ENCODE measurements at regions not wholly inside any gene's neighbourhood (a gene's known extent, or its start where the extent isn't known, plus 50 kb on each side); places are given as distances from the start of the nearest gene placed in this dataset.

GRCh38 chr2:122182616-122183355 lies 427.3 kb downstream of the TSN start:
- no peak for DNase-seq

GRCh38 chr2:122183890-122184289 lies 428.4 kb downstream of the TSN start:
- no peak for DNase-seq

- DNase-seq, result no peak
Measured at GRCh38 chr2:122186761-122187222, 431.3 kb downstream of the TSN start.

GRCh38 chr2:122191331-122191730 lies 435.9 kb downstream of the TSN start:
- DNase-seq, result no peak

GRCh38 chr2:122193622-122194021 lies 438.2 kb downstream of the TSN start:
- DNase-seq, result no peak

GRCh38 chr2:122194546-122194945 lies 439.1 kb downstream of the TSN start:
- no peak for DNase-seq

- DNase-seq, result no peak
Measured at GRCh38 chr2:122203523-122203922, 448.1 kb downstream of the TSN start.

GRCh38 chr2:122205641-122206040 lies 450.2 kb downstream of the TSN start:
- DNase-seq, result no peak

- DNase-seq, result no peak
Measured at GRCh38 chr2:122206101-122206500, 450.6 kb downstream of the TSN start.

- DNase-seq, result no peak
Measured at GRCh38 chr2:122209377-122209776, 453.9 kb downstream of the TSN start.

GRCh38 chr2:122210065-122210464 lies 454.6 kb downstream of the TSN start:
- no peak for DNase-seq

GRCh38 chr2:122210898-122211856 lies 455.7 kb downstream of the TSN start:
- DNase-seq, result no peak

- DNase-seq, result no peak
Measured at GRCh38 chr2:122213312-122213711, 457.9 kb downstream of the TSN start.

- DNase-seq, result no peak
Measured at GRCh38 chr2:122216071-122216470, 460.6 kb downstream of the TSN start.

GRCh38 chr2:122216901-122217300 lies 461.4 kb downstream of the TSN start:
- DNase-seq, result no peak

GRCh38 chr2:122218596-122218995 lies 463.1 kb downstream of the TSN start:
- DNase-seq, result no peak

- DNase-seq, result no peak
Measured at GRCh38 chr2:122219504-122219903, 464.1 kb downstream of the TSN start.

GRCh38 chr2:122221665-122222064 lies 466.2 kb downstream of the TSN start:
- DNase-seq, result no peak

GRCh38 chr2:122231296-122231695 lies 475.8 kb downstream of the TSN start:
- no peak for DNase-seq

GRCh38 chr2:122233372-122233771 lies 477.9 kb downstream of the TSN start:
- DNase-seq, result no peak

GRCh38 chr2:122236152-122236874 lies 480.9 kb downstream of the TSN start:
- no peak for DNase-seq

- no peak for DNase-seq
Measured at GRCh38 chr2:122236925-122237324, 481.5 kb downstream of the TSN start.

GRCh38 chr2:122237450-122237849 lies 482.0 kb downstream of the TSN start:
- no peak for DNase-seq

Measured in T-helper 1 cell (primary cell).